Trophoblast cell (in vitro differentiated cells and primary cell): ENCODE measurements at regions not wholly inside any gene's neighbourhood (a gene's known extent, or its start where the extent isn't known, plus 50 kb on each side); places are given as distances from the start of the nearest gene placed in this dataset.

ENCODE experiments used
- DNase-seq, 2 donors: peaks; one replicate each; pipeline ENCODE4 v3.0.0-alpha.2; 2016
- H2AFZ ChIP-seq: 2 replicates; pipeline ENCODE4 v1.6.1; 2013; ENCODE audit warnings: low read length, moderate library complexity, mild to moderate bottlenecking; ENCODE audit not compliant: insufficient read depth, poor library complexity
- H2AK5ac ChIP-seq: 2 replicates; pipeline ENCODE4 v1.6.1; 2013; ENCODE audit warnings: mild to moderate bottlenecking, low read length
- H2BK120ac ChIP-seq: 2 replicates; pipeline ENCODE4 v1.6.1; 2013; ENCODE audit warnings: low read length, mild to moderate bottlenecking, moderate library complexity; ENCODE audit not compliant: insufficient read depth, poor library complexity
- H2BK12ac ChIP-seq: 2 replicates; pipeline ENCODE4 v1.6.1; 2013; ENCODE audit warnings: mild to moderate bottlenecking, low read length, moderate library complexity
- H2BK5ac ChIP-seq: 2 replicates; pipeline ENCODE4 v1.6.1; 2013; ENCODE audit warnings: low read length, low read depth, moderate library complexity, mild to moderate bottlenecking; ENCODE audit not compliant: poor library complexity
- H3K14ac ChIP-seq: 2 replicates; pipeline ENCODE4 v1.6.1; 2013; ENCODE audit warnings: mild to moderate bottlenecking, low read length
- H3K18ac ChIP-seq: 2 replicates; pipeline ENCODE4 v1.6.1; 2013; ENCODE audit warnings: mild to moderate bottlenecking, low read length
- H3K23ac ChIP-seq: 2 replicates; pipeline ENCODE4 v1.6.1; 2013; ENCODE audit warnings: low read length
- H3K27ac ChIP-seq: 2 replicates; pipeline ENCODE4 v1.5.1; 2013; ENCODE audit warnings: low read depth, mild to moderate bottlenecking, inconsistent platforms, low read length, moderate library complexity
- H3K27me3 ChIP-seq: 2 replicates; pipeline ENCODE4 v1.6.1; 2013; ENCODE audit warnings: inconsistent platforms, mild to moderate bottlenecking, low read length, moderate library complexity; ENCODE audit not compliant: insufficient read depth
- H3K36me3 ChIP-seq, 2 experiments: 1 replicate in 1 of 2; 2 replicates in 1 of 2; pipeline ENCODE4 v1.6.1; 2013; ENCODE audit warnings: low read length in 2 of 2, mild to moderate bottlenecking in 2 of 2, moderate library complexity in 1 of 2; ENCODE audit not compliant: insufficient read depth in 2 of 2, control insufficient read depth in 1 of 2
- H3K4ac ChIP-seq: 2 replicates; pipeline ENCODE4 v1.6.1; 2013; ENCODE audit warnings: low read depth, mild to moderate bottlenecking, low read length, moderate library complexity
- H3K4me1 ChIP-seq, 2 experiments: 1 replicate in 1 of 2; 2 replicates in 1 of 2; pipeline ENCODE4 v1.6.1; 2013; ENCODE audit warnings: low read length in 2 of 2, mild to moderate bottlenecking in 2 of 2, moderate library complexity in 1 of 2; ENCODE audit not compliant: insufficient read depth in 2 of 2, control insufficient read depth in 1 of 2
- H3K4me2 ChIP-seq: 2 replicates; pipeline ENCODE4 v1.6.1; 2013; ENCODE audit warnings: inconsistent platforms, mild to moderate bottlenecking, low read length, moderate library complexity
- H3K4me3 ChIP-seq: 2 replicates; pipeline ENCODE4 v1.5.1; 2013; ENCODE audit warnings: mild to moderate bottlenecking, low read depth, low read length, inconsistent platforms
- H3K79me1 ChIP-seq: one replicate; pipeline ENCODE4 v1.6.1; 2013; ENCODE audit warnings: low read length
- H3K79me2 ChIP-seq: 2 replicates; pipeline ENCODE4 v1.6.1; 2013; ENCODE audit warnings: low read length, mild to moderate bottlenecking; ENCODE audit not compliant: control insufficient read depth, insufficient read depth, poor library complexity
- H3K9ac ChIP-seq: 2 replicates; pipeline ENCODE4 v1.6.1; 2013; ENCODE audit warnings: mild to moderate bottlenecking, low read length
- H3K9me3 ChIP-seq: 2 replicates; pipeline ENCODE4 v1.6.1; 2013; ENCODE audit warnings: low read depth, mild to moderate bottlenecking, control low read depth, inconsistent platforms, low read length; ENCODE audit not compliant: insufficient read depth
- H4K12ac ChIP-seq: 2 replicates; pipeline ENCODE4 v1.6.1; 2013; ENCODE audit warnings: low read depth, mild to moderate bottlenecking, low read length, moderate library complexity
- H4K8ac ChIP-seq: 2 replicates; pipeline ENCODE4 v1.6.1; 2013; ENCODE audit warnings: low read depth, mild to moderate bottlenecking, low read length, moderate library complexity
- H4K91ac ChIP-seq: one replicate; pipeline ENCODE4 v1.6.1; 2013; ENCODE audit warnings: low read depth, mild to moderate bottlenecking, low read length, moderate library complexity
- WGBS: extraction: QIAGEN DNeasy Blood & Tissue Kit; methylation state at CpG from one replicate; pipeline ENCODE4 v1.1.7; 2013; ENCODE audit warnings: missing lambda C conversion rate; ENCODE audit not compliant: insufficient read length, insufficient coverage; ENCODE audit errors: extremely low coverage; 5-methylcytosine and 5-hydroxymethylcytosine counted together

DNA sequence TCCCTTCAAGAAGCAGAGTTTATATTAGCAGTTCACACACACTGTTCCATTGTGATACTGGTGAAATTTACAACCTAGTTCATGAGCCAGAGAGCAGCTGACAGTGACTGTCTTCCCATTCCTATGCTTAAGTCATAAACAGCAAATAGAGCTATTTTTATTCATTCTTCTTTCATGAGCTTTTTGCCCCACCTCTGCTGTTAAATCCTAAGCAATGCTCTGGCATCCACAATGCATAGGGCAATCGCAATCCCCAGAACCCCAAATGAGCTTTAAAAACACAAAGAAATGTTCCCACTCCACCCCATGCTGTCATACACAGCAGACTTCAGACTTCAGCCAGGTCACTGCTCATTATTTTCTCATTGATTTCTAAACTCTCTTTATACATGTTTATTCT, 307.5 kb downstream of the ETS1 start:
- H4K91ac ChIP-seq = no peak overlapping the region
- H3K14ac ChIP-seq = no peak overlapping the region
- H3K27ac ChIP-seq = no peak overlapping the region
- no peak overlapping the region for H3K4ac ChIP-seq
- DNase-seq = no peak
- H2AK5ac ChIP-seq = no peak overlapping the region
- H3K79me2 ChIP-seq = no peaks in the 10 kb centered on the region
- H3K4me1 ChIP-seq = peaks cover 0 to 4% of the 10 kb centered on the region in 2 experiments
- no peaks in the 10 kb centered on the region for H3K36me3 ChIP-seq
- H3K4me2 ChIP-seq = no peak overlapping the region
- H3K27me3 ChIP-seq = no peaks in the 10 kb centered on the region
- no CpG with 5 or more reads among the region's 1 CpG for WGBS
- H2AFZ ChIP-seq = no peak overlapping the region
- peak overlapping the region; percentile 32 for H2BK12ac ChIP-seq
- no peak overlapping the region for H3K23ac ChIP-seq
- no peak overlapping the region for H2BK5ac ChIP-seq
- no peak overlapping the region for H3K9ac ChIP-seq
- no peak overlapping the region for H4K12ac ChIP-seq
- H3K79me1 ChIP-seq = peaks cover 10% of the 10 kb centered on the region
- no peaks in the 10 kb centered on the region for H3K9me3 ChIP-seq
- H3K18ac ChIP-seq = no peak overlapping the region
- H4K8ac ChIP-seq = peak overlapping the region; percentile 4
- H3K4me3 ChIP-seq = no peak overlapping the region
- H2BK120ac ChIP-seq = no peak overlapping the region

DNA sequence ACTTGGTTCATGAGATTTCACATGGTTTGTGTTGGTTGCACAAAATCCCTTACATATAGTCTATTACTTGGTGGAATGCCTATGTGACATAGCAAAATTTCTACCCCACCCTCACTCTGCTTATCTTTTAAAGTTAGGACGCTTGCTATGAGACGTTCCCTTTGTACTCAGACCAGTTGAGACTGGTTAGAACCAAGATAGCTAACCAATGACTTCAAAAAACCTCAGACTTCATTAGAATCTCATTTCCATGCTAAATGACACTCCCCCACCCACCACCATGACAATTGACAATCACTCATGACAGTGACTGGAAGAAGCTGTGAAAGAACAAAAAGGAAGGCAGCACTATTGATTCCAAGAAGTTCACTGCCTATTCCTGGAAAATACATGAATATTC, 313.6 kb downstream of the ETS1 start:
- Histone ChIP-seq H2AK5ac (no peak overlapping the region), H3K79me1 (no peaks in the 10 kb centered on the region), H2BK120ac (no peak overlapping the region), H3K14ac (no peak overlapping the region), H3K36me3 (no peaks in the 10 kb centered on the region), H3K9ac (no peak overlapping the region), H3K79me2 (no peaks in the 10 kb centered on the region), H2BK5ac (no peak overlapping the region), H4K12ac (no peak overlapping the region), H3K4ac (no peak overlapping the region), H3K4me1 (no peaks in the 10 kb centered on the region), H3K4me2 (no peak overlapping the region), H4K8ac (no peak overlapping the region), H3K18ac (no peak overlapping the region), H3K4me3 (no peak overlapping the region), H3K9me3 (no peaks in the 10 kb centered on the region), H3K27ac (no peak overlapping the region), H2AFZ (no peak overlapping the region), H4K91ac (no peak overlapping the region), H3K23ac (no peak overlapping the region), H2BK12ac (no peak overlapping the region), H3K27me3 (no peaks in the 10 kb centered on the region)
- no peak for DNase-seq
- no CpG with 5 or more reads among the region's 2 CpGs for WGBS

DNA sequence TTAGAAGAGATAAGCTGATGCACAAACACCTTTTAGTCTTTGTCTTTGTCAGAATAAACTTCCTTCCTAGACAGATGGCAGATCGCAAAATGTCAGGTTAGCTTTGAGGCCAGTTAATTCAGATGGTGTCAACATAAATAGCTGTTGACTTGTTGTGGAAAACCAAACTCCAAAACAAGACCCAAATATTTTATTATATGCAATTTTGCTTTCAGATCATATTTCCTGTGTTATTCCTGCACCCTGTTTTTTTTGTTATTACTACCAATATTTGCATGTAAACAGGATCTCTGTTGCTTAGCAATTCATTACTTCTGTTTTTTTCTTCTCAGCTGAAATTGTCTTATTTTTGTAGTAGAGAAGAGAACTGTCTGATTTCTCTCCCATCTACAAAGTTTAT, 316.0 kb downstream of the ETS1 start:
- Histone ChIP-seq H4K91ac (no peak overlapping the region), H3K18ac (no peak overlapping the region), H3K27me3 (no peaks in the 10 kb centered on the region), H3K9ac (no peak overlapping the region), H2AK5ac (no peak overlapping the region), H2AFZ (no peak overlapping the region), H3K4me2 (no peak overlapping the region), H3K4ac (no peak overlapping the region), H3K9me3 (no peaks in the 10 kb centered on the region), H2BK12ac (no peak overlapping the region), H3K4me3 (no peak overlapping the region), H3K36me3 (no peaks in the 10 kb centered on the region), H2BK5ac (no peak overlapping the region), H3K27ac (no peak overlapping the region), H3K14ac (no peak overlapping the region), H3K79me2 (no peaks in the 10 kb centered on the region), H4K12ac (no peak overlapping the region), H3K4me1 (no peaks in the 10 kb centered on the region), H3K23ac (no peak overlapping the region), H4K8ac (no peak overlapping the region), H3K79me1 (no peaks in the 10 kb centered on the region), H2BK120ac (no peak overlapping the region)
- WGBS = no CpG with 5 or more reads among the region's 1 CpG
- DNase-seq = no peak

DNA sequence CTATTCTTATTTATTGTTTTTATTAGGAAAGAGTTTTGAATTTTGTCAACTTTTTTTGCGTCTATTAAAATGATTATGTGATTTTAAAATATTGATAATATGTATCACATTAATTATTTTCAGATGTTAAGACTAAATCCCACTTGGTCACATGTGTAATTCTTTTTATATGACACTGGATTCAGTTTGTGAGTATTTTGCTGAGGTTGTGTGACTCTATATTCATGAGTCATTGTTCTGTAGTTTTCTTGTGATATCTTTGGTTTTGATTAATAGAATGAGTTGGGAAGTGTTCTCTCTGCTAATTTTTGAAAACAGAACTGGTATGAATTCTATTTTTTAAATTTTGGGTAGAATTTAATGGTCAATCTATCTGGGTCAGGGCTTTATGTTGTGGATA, 317.9 kb downstream of the ETS1 start:
- Histone ChIP-seq H2AFZ (no peak overlapping the region), H4K8ac (no peak overlapping the region), H3K9me3 (no peaks in the 10 kb centered on the region), H3K9ac (no peak overlapping the region), H2BK12ac (no peak overlapping the region), H3K14ac (no peak overlapping the region), H3K79me2 (no peaks in the 10 kb centered on the region), H3K4me2 (no peak overlapping the region), H3K79me1 (no peaks in the 10 kb centered on the region), H4K12ac (no peak overlapping the region), H3K4ac (no peak overlapping the region), H3K4me1 (no peaks in the 10 kb centered on the region), H3K4me3 (no peak overlapping the region), H2AK5ac (no peak overlapping the region), H3K36me3 (no peaks in the 10 kb centered on the region), H3K23ac (no peak overlapping the region), H2BK5ac (no peak overlapping the region), H4K91ac (no peak overlapping the region), H2BK120ac (no peak overlapping the region), H3K18ac (no peak overlapping the region), H3K27me3 (no peaks in the 10 kb centered on the region), H3K27ac (no peak overlapping the region)
- no peak for DNase-seq
- WGBS = no CpG with 5 or more reads among the region's 1 CpG
